Nephron progenitor cell (in vitro differentiated cells): ENCODE measurements at regions not wholly inside any gene's neighbourhood (a gene's known extent, or its start where the extent isn't known, plus 50 kb on each side); places are given as distances from the start of the nearest gene placed in this dataset.

Experiments
- DNase-seq: peaks from one replicate; pipeline ENCODE4 v3.0.0; 2021
- H3K27ac Mint-ChIP-seq: 2 replicates; pipeline ENCODE4 v1.8.0; 2021; ENCODE audit warnings: mild to moderate bottlenecking, moderate library complexity, mixed read lengths
- H3K27me3 Mint-ChIP-seq: 2 replicates; pipeline ENCODE4 v1.8.0; 2021; ENCODE audit warnings: mild to moderate bottlenecking, low read depth, mixed read lengths; ENCODE audit not compliant: poor library complexity
- H3K36me3 Mint-ChIP-seq: 2 replicates; pipeline ENCODE4 v1.8.0; 2021; ENCODE audit warnings: low read depth, mixed read lengths
- H3K4me1 Mint-ChIP-seq: 2 replicates; pipeline ENCODE4 v1.8.0; 2021; ENCODE audit warnings: mixed read lengths
- H3K4me3 Mint-ChIP-seq: 2 replicates; pipeline ENCODE4 v1.8.0; 2021; ENCODE audit warnings: mild to moderate bottlenecking, moderate library complexity, mixed read lengths
- H3K9me3 Mint-ChIP-seq: 2 replicates; pipeline ENCODE4 v1.8.0; 2021; ENCODE audit warnings: mild to moderate bottlenecking, moderate library complexity, mixed read lengths
- TF ChIP-seq, protein P1 (sequence below): fragments of 200-600 bp; sonication (generic); IDR thresholded peaks from 2 replicates; pipeline ENCODE4 v1.5.0; 2021; ENCODE audit warnings: antibody characterized with exemption

DNA sequence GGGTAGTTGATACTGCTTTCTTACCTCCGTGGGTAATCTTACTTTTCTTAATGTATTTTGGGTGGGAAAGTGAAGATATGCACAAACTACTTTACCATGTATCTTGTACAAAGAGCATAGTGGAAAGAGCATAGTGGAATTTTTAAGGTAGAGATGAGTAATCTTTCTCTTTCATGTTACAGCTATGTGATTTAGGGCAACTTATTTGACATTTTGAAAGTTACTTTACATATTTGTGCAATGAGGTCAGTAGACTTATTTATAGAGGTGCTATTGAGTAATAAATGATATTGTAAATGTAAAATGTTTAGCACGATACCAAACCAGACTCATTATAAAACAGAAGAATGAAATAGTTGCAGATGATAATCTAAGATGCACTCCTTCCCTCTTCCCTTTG is 351.2 kb downstream of the TRAM1L1 start:
- H3K4me3 Mint-ChIP-seq = no peak overlapping the region

GRCh38 chr4:116733370-116733769 is 352.0 kb downstream of the TRAM1L1 start:
- no peak for DNase-seq
- Mint-ChIP-seq H3K4me1 (no peaks in the 10 kb centered on the region), H3K27me3 (no peaks in the 10 kb centered on the region), H3K27ac (no peak overlapping the region), H3K4me3 (no peak overlapping the region), H3K36me3 (no peaks in the 10 kb centered on the region), H3K9me3 (no peaks in the 10 kb centered on the region)
- TF ChIP-seq, protein P1, sequence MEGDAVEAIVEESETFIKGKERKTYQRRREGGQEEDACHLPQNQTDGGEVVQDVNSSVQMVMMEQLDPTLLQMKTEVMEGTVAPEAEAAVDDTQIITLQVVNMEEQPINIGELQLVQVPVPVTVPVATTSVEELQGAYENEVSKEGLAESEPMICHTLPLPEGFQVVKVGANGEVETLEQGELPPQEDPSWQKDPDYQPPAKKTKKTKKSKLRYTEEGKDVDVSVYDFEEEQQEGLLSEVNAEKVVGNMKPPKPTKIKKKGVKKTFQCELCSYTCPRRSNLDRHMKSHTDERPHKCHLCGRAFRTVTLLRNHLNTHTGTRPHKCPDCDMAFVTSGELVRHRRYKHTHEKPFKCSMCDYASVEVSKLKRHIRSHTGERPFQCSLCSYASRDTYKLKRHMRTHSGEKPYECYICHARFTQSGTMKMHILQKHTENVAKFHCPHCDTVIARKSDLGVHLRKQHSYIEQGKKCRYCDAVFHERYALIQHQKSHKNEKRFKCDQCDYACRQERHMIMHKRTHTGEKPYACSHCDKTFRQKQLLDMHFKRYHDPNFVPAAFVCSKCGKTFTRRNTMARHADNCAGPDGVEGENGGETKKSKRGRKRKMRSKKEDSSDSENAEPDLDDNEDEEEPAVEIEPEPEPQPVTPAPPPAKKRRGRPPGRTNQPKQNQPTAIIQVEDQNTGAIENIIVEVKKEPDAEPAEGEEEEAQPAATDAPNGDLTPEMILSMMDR = no peak

More for the DNA sequence above, 351.2 kb downstream of the TRAM1L1 start:
- no peaks in the 10 kb centered on the region for H3K27me3 Mint-ChIP-seq
- TF ChIP-seq, protein P1 = no peak
- DNase-seq = no peak
- H3K27ac Mint-ChIP-seq = no peak overlapping the region
- H3K9me3 Mint-ChIP-seq = no peaks in the 10 kb centered on the region
- H3K4me1 Mint-ChIP-seq = no peaks in the 10 kb centered on the region
- H3K36me3 Mint-ChIP-seq = no peaks in the 10 kb centered on the region

DNA sequence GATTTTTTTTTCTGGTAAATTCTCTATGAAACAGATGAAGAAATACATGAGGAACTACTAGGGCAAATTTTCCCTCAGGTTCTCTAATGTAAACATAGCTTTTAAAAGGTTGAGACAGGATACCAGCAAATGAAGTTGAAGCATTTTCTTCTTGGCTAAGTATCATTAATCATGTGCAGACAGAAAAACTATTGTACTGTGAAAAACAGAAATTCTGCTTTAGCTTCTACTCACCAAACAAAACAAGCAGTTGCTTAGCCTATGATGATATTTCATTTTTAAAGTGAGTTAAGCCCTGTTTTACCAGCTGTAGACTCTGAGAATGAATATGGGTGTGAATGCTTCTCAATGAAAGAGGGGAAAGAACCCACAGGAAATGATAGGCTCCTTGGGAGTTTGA is 358.9 kb downstream of the TRAM1L1 start:
- Mint-ChIP-seq H3K36me3 (no peaks in the 10 kb centered on the region), H3K9me3 (no peaks in the 10 kb centered on the region), H3K27ac (no peak overlapping the region), H3K4me1 (no peaks in the 10 kb centered on the region), H3K27me3 (no peaks in the 10 kb centered on the region), H3K4me3 (no peak overlapping the region)
- no peak for DNase-seq
- TF ChIP-seq, protein P1 = no peak

- no peak overlapping the region for H3K4me3 Mint-ChIP-seq
- TF ChIP-seq, protein P1 = no peak
- H3K9me3 Mint-ChIP-seq = no peaks in the 10 kb centered on the region
- no peak for DNase-seq
- H3K4me1 Mint-ChIP-seq = no peaks in the 10 kb centered on the region
- H3K27me3 Mint-ChIP-seq = no peaks in the 10 kb centered on the region
- H3K27ac Mint-ChIP-seq = no peak overlapping the region
- H3K36me3 Mint-ChIP-seq = no peaks in the 10 kb centered on the region
Measured at GRCh38 chr4:116724249-116724648, 361.1 kb downstream of the TRAM1L1 start.

GRCh38 chr4:116705466-116705865 is 379.9 kb downstream of the TRAM1L1 start:
- H3K27ac Mint-ChIP-seq = no peak overlapping the region
- no peak overlapping the region for H3K4me3 Mint-ChIP-seq
- TF ChIP-seq, protein P1 = no peak
- no peaks in the 10 kb centered on the region for H3K4me1 Mint-ChIP-seq
- peaks cover 2% of the 10 kb centered on the region for H3K9me3 Mint-ChIP-seq
- H3K27me3 Mint-ChIP-seq = peaks cover 2% of the 10 kb centered on the region
- H3K36me3 Mint-ChIP-seq = no peaks in the 10 kb centered on the region
- no peak for DNase-seq

DNA sequence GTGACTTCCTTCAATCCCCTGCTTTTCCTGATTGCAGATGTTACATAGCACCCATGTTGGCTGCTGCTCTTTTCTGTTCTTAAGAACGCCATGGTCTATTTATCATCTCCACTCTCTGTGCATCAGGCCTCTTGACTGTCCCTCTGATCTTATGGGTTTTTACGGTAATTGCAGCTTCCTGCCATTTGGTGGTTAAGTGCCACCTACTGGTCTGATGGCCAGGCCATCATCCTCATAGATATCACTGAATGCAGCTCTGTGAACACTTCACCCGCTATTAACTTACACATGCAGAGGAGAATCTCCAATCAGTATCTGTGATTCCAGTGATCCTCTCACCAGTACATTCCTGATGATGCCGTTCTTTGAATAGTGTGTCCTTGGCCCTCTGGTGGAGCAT is 382.4 kb downstream of the TRAM1L1 start:
- peaks cover 14% of the 10 kb centered on the region for H3K9me3 Mint-ChIP-seq
- peaks cover 4% of the 10 kb centered on the region for H3K27me3 Mint-ChIP-seq
- TF ChIP-seq, protein P1 = no peak
- no peaks in the 10 kb centered on the region for H3K36me3 Mint-ChIP-seq
- no peak overlapping the region for H3K4me3 Mint-ChIP-seq
- H3K4me1 Mint-ChIP-seq = no peaks in the 10 kb centered on the region
- no peak for DNase-seq
- H3K27ac Mint-ChIP-seq = no peak overlapping the region
